Kidney (tissue), 13 donors: ENCODE measurements at regions not wholly inside any gene's neighbourhood (a gene's known extent, or its start where the extent isn't known, plus 50 kb on each side); places are given as distances from the start of the nearest gene placed in this dataset.
A peak's percentile ranks its signal among the peaks of the same experiment; 100 is the strongest.

Source experiments
- DNase-seq, 5 donors: peaks; one replicate each; pipeline ENCODE4 v3.0.0-alpha.2; 2013 to 2020
- FAIRE-seq: peaks from 2 replicates; lab custom pipeline; 2012; peaks lifted over from hg19 to GRCh38; lab: Jason Lieb, UNC
- H3K27ac ChIP-seq, 2 donors: one replicate each; pipeline ENCODE4 v1.7.0; 2013; ENCODE audit warnings: low read depth in 2 of 2, low read length in 2 of 2, inconsistent platforms in 1 of 2
- H3K27me3 ChIP-seq: one replicate; pipeline ENCODE4 v1.7.1; 2013; ENCODE audit warnings: low read length, inconsistent platforms; ENCODE audit not compliant: control insufficient read depth, insufficient read depth
- H3K36me3 ChIP-seq, 3 donors: one replicate each; pipeline versions ENCODE4 v1.7.0 to v1.7.1; 2013; ENCODE audit warnings: low read length in 3 of 3, control low read depth in 1 of 3, inconsistent platforms in 1 of 3; ENCODE audit not compliant: insufficient read depth in 3 of 3, control insufficient read depth in 2 of 3
- H3K4me1 ChIP-seq, 3 donors: one replicate each; pipeline versions ENCODE4 v1.7.0 to v1.7.1; 2013; ENCODE audit warnings: low read length in 3 of 3, inconsistent platforms in 1 of 3, low read depth in 1 of 3; ENCODE audit not compliant: control insufficient read depth in 2 of 3, insufficient read depth in 2 of 3
- H3K4me3 ChIP-seq, 3 donors: one replicate each; pipeline versions ENCODE4 v1.7.0 to v1.8.1; 2013; ENCODE audit warnings: low read length in 3 of 3, control low read depth in 1 of 3, inconsistent platforms in 1 of 3
- H3K9ac ChIP-seq, 3 donors: one replicate each; pipeline versions ENCODE4 v1.7.0 to v1.7.1; 2013; ENCODE audit warnings: low read length in 3 of 3, control low read depth in 1 of 3, inconsistent platforms in 1 of 3
- H3K9me3 ChIP-seq, 3 donors: one replicate each; pipeline versions ENCODE4 v1.7.0 to v1.7.1; 2013; ENCODE audit warnings: low read length in 3 of 3, control low read depth in 1 of 3, inconsistent platforms in 1 of 3; ENCODE audit not compliant: control insufficient read depth in 2 of 3, insufficient read depth in 1 of 3
- CTCF ChIP-seq: IDR thresholded peaks from 3 replicates; pipeline ENCODE4 v1.5.1; 2012; ENCODE audit warnings: mild to moderate bottlenecking, moderate library complexity, borderline replicate concordance; ENCODE audit not compliant: insufficient read depth; ENCODE audit errors: extremely low read depth
- intact Hi-C: fragments of 100-400 bp; cut with DNase I; formaldehyde crosslinking; loops from one replicate; pipeline ENCODE4 v1.11.1; 2022
- donor health status: control.
- donor health status: control.
- donor health status: control.
- donor health status: control.
- donor health status: control.
- donor health status: DM: yes; HTN: yes; CAD: no.
- donor health status: Normal renal cell carcinoma (clear cell type).

GRCh38 chr3:146382386-146382785, 87.0 kb downstream of the PLSCR2 start:
- no peak for FAIRE-seq

GRCh38 chr3:146380046-146380445, 89.3 kb downstream of the PLSCR2 start:
- Histone ChIP-seq H3K9ac (no peak overlapping the region), H3K4me1 (no peaks in the 10 kb centered on the region), H3K4me3 (no peak overlapping the region), H3K36me3 (no peaks in the 10 kb centered on the region), H3K9me3 (no peaks in the 10 kb centered on the region), H3K27ac (no peak overlapping the region), H3K27me3 (no peaks in the 10 kb centered on the region)
- no peak for TF ChIP-seq CTCF
- intact Hi-C loops = no loop called here
- DNase-seq (peak in 1 of 5 donors; percentile 16), FAIRE-seq (no peak)

More at GRCh38 chr3:146382386-146382785, 87.0 kb downstream of the PLSCR2 start:
- TF ChIP-seq CTCF = no peak
- intact Hi-C loops = no loop called here
- Histone ChIP-seq H3K4me1 (no peaks in the 10 kb centered on the region), H3K4me3 (no peak overlapping the region), H3K9me3 (no peaks in the 10 kb centered on the region), H3K9ac (no peak overlapping the region), H3K27ac (no peak overlapping the region), H3K36me3 (no peaks in the 10 kb centered on the region), H3K27me3 (no peaks in the 10 kb centered on the region)
- DNase-seq = no peak

- Histone ChIP-seq H3K4me1 (no peaks in the 10 kb centered on the region), H3K27ac (no peak overlapping the region), H3K9ac (no peak overlapping the region), H3K9me3 (peaks cover 0 to 11% (median 0%) of the 10 kb centered on the region in 3 donors), H3K36me3 (no peaks in the 10 kb centered on the region), H3K4me3 (no peak overlapping the region), H3K27me3 (no peaks in the 10 kb centered on the region)
- no peak for TF ChIP-seq CTCF
- DNase-seq (no peak), FAIRE-seq (no peak)
- intact Hi-C loops = no loop called here
Measured at GRCh38 chr3:146375219-146375618, 94.1 kb downstream of the PLSCR2 start.

- H3K27me3 ChIP-seq = no peaks in the 10 kb centered on the region
- peaks cover 0 to 11% (median 0%) of the 10 kb centered on the region in 3 donors for H3K9me3 ChIP-seq
- no peak for TF ChIP-seq CTCF
- no peak overlapping the region for H3K4me3 ChIP-seq
- no peak for DNase-seq
- H3K9ac ChIP-seq = no peak overlapping the region
- H3K36me3 ChIP-seq = no peaks in the 10 kb centered on the region
- H3K4me1 ChIP-seq = no peaks in the 10 kb centered on the region
- H3K27ac ChIP-seq = no peak overlapping the region
- intact Hi-C loops = no loop called here
- FAIRE-seq = no peak
Measured at GRCh38 chr3:146374146-146374545, 95.2 kb downstream of the PLSCR2 start.
